Ovary (tissue), 3 donors: ENCODE measurements at regions not wholly inside any gene's neighbourhood (a gene's known extent, or its start where the extent isn't known, plus 50 kb on each side); places are given as distances from the start of the nearest gene placed in this dataset.

Experiments
- CTCF ChIP-seq, 3 donors: fragments of 450-650 bp in 2 of 3; fragments of 200-600 bp in 1 of 3; IDR thresholded peaks; one replicate each; pipeline versions ENCODE4 v1.5.1 to v1.8.0; 2016 to 2022; ENCODE audit warnings: antibody characterized with exemption in 3 of 3, mild to moderate bottlenecking in 1 of 3
- POLR2A ChIP-seq: fragments of 450-650 bp; IDR thresholded peaks from one replicate; pipeline ENCODE4 v1.6.1; 2017; ENCODE audit warnings: antibody characterized with exemption, mild to moderate bottlenecking, moderate library complexity
- donor health status: DM: no; HTN: no; CAD: no.

GRCh38 chr12:61356485-61356884 lies 903.7 kb upstream of the USP15 start:
- TF ChIP-seq POLR2A (no peak), CTCF (IDR thresholded peaks at IDR 0.05) (no peak)
